ENCODE measurements at regions not wholly inside any gene's neighbourhood (a gene's known extent, or its start where the extent isn't known, plus 50 kb on each side); places are given as distances from the start of the nearest gene placed in this dataset.
"Not testable (repeated sequence)": the region's sequence is repeated elsewhere in the genome, so short reads cannot be mapped to it uniquely, and the experiment has no call there.

GRCh38 chr2:116510117-116510671, 1304.3 kb upstream of the DDX18 start:
- DNase-seq (ENCODE audit: low spot score) = peak; percentile 56

GRCh38 chr2:116511426-116511825, 1303.1 kb upstream of the DDX18 start:
- no peak for DNase-seq (ENCODE audit: low spot score)

DNA sequence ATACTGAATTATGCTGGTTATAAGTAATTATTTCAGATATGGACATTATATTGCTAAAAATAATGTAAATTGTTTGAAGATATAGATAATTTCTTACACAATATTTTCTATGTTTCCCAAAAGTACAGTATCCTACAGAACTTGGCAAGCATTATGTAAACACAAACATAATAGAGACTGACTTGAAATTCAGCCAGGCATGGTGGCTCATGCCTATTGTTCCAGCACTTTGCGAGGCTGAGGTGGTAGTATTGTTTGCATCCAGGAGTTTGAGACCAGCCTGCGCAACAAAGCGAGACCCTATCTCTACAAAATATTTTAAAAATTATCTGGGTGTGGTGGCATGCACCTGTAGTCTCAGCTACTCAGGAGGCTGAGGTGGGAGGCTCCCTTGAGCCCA, 1300.5 kb upstream of the DDX18 start:
- no peak for DNase-seq (ENCODE audit: low spot score)

GRCh38 chr2:116517936-116518335, 1296.6 kb upstream of the DDX18 start:
- DNase-seq (ENCODE audit: low spot score) = no peak

GRCh38 chr2:116537811-116538210, 1276.7 kb upstream of the DDX18 start:
- DNase-seq (ENCODE audit: low spot score) = no peak

DNA sequence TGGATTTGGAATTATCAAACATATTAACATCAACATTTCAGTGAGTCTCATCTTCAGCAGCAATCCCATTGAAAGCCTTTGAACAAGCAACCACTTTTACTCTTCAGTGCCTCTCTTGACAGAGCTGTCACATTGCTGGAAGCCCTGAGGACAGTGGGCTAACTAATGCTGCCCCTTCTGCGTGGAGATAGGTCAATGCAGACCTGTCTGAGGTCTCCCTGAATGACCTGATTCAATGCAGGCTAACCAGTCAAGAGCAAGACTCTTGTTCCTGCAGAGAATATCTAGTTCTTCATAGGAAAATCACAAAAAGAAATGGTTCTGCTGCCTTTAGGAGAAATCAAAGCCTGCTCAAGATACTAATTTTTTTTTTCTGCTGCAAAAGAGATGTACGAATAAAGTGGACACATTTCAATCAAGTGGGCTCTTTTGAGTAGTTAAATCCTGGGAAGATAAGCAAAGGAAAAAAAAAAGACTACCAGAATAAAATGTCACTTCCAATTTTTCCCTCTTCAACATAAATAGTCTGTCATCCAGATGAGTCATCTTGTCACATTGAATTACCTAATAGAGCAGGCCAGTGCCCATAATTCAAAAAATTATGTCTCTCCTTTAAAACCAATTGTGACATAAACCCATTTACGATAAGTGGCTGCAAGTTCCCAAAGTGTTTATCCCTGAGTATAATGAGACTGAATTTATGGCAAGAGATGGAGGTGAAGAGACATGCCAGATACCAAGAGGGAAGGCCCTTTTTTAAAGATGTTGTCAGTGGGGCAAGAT, 1269.0 kb upstream of the DDX18 start:
- no peak for DNase-seq (ENCODE audit: low spot score)

- DNase-seq (ENCODE audit: low spot score) = not testable (repeated sequence)
Observed at GRCh38 chr2:116552738-116553419, 1261.6 kb upstream of the DDX18 start.

GRCh38 chr2:116580209-116580608, 1234.3 kb upstream of the DDX18 start:
- no peak for DNase-seq (ENCODE audit: low spot score)

DNA sequence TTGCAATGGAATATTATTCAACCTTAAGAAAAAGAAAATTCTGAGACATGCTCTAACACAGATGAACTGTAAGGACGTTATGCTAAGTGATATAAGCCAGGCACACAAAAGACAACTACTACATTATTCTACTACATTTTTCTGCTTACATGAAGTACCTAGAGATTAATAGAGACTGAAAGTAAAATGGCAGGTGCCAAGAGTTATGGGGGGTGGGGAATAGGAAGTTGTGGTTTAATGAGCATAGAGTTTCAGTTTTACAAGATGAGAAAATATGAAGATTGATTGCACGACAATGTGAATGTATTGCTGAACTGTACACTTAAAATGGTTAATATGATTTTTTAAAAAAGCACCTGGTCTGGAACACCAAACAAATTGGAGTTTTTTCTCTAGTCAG, 1231.6 kb upstream of the DDX18 start:
- DNase-seq (ENCODE audit: low spot score) = no peak

DNA sequence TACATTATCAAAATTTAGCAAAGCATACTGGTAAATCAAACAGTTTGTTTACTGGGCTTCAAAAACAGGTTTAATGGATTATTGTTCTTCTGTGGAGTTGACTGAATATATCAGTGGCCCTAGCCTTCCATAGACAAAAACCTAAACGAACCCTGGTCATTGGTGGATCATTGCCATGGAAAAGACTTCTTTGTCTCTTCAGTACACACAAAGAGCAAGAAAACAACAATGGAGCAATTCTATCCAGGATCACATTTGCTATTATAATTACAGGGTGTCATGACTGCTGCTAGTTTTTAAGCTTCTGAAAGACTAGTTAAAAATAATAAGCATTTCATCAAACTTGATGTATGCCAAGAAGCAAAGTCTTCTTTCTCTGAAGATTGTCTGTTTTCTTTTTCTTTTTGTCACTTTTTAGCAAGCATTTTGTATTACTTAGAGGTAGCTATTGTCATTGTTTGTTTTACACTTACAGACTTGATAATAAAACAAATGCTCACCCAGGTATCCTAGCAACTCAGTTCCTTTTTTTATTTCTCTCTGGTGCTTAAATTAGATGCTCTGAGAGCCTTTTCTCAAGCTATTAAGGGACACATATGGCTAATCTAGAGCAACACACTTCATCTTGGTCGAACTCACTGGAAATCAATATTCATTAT, 1228.7 kb upstream of the DDX18 start:
- DNase-seq (ENCODE audit: low spot score) = no peak

DNA sequence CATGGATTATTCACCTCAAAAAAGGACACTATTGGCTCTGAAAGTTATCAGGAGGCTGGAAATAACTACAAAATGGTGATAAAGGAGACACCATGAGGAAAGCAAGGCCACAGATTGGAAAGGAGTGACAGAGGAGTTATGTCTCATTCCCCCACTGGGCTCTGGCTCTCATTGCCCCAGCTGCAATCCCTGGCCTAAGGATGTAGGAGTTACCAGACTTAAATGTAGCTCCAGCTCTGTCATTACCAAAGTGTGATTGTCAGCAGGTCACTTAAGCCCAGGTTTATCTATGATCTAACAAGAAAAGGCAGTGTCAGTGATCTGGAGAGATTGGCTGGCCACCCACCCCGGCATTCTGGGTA, 1228.2 kb upstream of the DDX18 start:
- DNase-seq (ENCODE audit: low spot score) = no peak

All from NAMALWA (cell line).